ENCODE measurements at regions not wholly inside any gene's neighbourhood (a gene's known extent, or its start where the extent isn't known, plus 50 kb on each side); places are given as distances from the start of the nearest gene placed in this dataset.

DNA sequence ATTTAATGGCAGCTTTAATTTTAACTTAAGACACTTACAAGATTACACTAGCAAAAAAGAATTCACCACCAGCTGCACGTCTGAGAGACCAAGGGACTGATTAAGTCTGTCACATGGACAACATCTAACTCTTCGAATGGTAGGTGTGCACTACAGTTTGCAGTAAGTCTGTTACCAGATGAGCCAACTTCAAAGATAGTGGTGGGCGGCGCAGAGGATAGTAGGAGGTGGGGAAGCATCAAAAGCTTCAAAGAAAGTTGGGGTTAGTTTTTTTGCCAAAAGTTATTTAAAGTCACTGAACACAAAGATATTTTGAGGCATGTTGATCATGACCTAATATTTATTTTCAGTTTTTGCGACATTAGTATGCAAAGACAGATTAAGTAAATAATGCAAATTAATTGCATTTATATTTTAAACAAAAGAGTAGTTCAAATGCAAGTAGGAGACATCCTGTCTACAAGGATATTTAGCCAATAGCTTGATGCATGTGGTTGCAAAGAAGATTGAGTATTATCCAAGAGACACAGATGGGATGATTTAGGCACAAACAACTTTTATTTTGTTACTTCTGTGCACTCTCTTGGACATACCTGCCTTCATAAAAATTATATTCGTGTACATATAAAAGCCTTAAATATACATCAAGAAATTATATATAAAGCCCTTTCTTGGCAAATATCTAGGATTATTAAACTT, 327.7 kb downstream of the BMP4 start:
- no peak for DNase-seq (ENCODE audit: low read depth in 2 of 2)
- H3K4me3 ChIP-seq (replicated peaks in 1 of 2; ENCODE audit: low read depth in 2 of 2, low read length in 2 of 2): no peak overlapping the region
- TF ChIP-seq, protein P1, sequence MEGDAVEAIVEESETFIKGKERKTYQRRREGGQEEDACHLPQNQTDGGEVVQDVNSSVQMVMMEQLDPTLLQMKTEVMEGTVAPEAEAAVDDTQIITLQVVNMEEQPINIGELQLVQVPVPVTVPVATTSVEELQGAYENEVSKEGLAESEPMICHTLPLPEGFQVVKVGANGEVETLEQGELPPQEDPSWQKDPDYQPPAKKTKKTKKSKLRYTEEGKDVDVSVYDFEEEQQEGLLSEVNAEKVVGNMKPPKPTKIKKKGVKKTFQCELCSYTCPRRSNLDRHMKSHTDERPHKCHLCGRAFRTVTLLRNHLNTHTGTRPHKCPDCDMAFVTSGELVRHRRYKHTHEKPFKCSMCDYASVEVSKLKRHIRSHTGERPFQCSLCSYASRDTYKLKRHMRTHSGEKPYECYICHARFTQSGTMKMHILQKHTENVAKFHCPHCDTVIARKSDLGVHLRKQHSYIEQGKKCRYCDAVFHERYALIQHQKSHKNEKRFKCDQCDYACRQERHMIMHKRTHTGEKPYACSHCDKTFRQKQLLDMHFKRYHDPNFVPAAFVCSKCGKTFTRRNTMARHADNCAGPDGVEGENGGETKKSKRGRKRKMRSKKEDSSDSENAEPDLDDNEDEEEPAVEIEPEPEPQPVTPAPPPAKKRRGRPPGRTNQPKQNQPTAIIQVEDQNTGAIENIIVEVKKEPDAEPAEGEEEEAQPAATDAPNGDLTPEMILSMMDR (IDR thresholded peaks at IDR 0.05; ENCODE audit: low read depth, low read length): no peak

DNA sequence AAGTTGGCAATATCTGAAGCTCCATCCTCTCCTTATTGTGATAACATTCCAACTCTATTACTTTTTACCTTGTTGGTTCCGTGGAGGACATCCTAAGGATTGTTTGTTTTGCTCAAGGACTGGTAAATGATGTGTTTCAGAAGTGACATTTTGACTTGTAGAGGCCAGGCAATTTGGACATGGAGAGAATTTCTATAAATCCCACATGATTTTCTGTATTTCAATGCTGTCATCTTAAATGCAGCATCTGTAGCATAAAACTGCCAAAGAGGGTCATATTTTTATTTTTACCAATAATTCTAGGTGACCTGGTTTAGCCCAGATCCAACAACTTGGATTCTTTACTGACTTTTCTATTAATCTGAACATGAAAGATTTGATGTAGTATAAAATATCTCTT, 328.4 kb downstream of the BMP4 start:
- TF ChIP-seq, protein P1 (IDR thresholded peaks at IDR 0.05; ENCODE audit: low read depth, low read length): no peak
- no peak overlapping the region for H3K4me3 ChIP-seq (replicated peaks in 1 of 2; ENCODE audit: low read depth in 2 of 2, low read length in 2 of 2)
- DNase-seq (ENCODE audit: low read depth in 2 of 2): no peak

GRCh38 chr14:53626761-53627160, 329.9 kb downstream of the BMP4 start:
- TF ChIP-seq, protein P1 (IDR thresholded peaks at IDR 0.05; ENCODE audit: low read depth, low read length): no peak
- no peak for DNase-seq (ENCODE audit: low read depth in 2 of 2)
- no peak overlapping the region for H3K4me3 ChIP-seq (replicated peaks in 1 of 2; ENCODE audit: low read depth in 2 of 2, low read length in 2 of 2)

GRCh38 chr14:53622447-53622846, 334.2 kb downstream of the BMP4 start:
- H3K4me3 ChIP-seq (replicated peaks in 1 of 2; ENCODE audit: low read depth in 2 of 2, low read length in 2 of 2): no peak overlapping the region
- no peak for DNase-seq (ENCODE audit: low read depth in 2 of 2)
- TF ChIP-seq, protein P1 (IDR thresholded peaks at IDR 0.05; ENCODE audit: low read depth, low read length): no peak

DNA sequence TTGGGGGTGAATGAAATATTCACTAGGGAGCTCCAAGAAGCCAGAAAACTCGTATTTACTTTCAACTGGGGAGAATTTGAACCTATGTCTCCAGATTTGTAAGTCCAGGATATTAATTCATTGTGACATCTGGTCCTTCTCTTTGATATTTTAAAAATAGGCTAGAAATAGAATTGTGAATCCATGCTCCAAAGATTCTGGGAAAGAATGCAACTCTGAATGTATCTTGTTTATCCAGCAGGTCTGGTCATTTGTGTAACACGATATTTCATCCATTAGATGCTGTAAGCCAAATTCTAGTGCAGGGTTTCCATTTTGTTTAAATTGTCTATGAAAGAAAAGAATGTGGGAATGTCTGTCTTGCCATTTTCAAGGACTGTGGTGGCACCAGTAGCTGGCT, 334.7 kb downstream of the BMP4 start:
- DNase-seq (ENCODE audit: low read depth in 2 of 2): no peak
- no peak overlapping the region for H3K4me3 ChIP-seq (replicated peaks in 1 of 2; ENCODE audit: low read depth in 2 of 2, low read length in 2 of 2)
- TF ChIP-seq, protein P1 (IDR thresholded peaks at IDR 0.05; ENCODE audit: low read depth, low read length): no peak

GRCh38 chr14:53621433-53621832, 335.2 kb downstream of the BMP4 start:
- TF ChIP-seq, protein P1 (IDR thresholded peaks at IDR 0.05; ENCODE audit: low read depth, low read length): no peak
- no peak overlapping the region for H3K4me3 ChIP-seq (replicated peaks in 1 of 2; ENCODE audit: low read depth in 2 of 2, low read length in 2 of 2)
- DNase-seq (ENCODE audit: low read depth in 2 of 2): no peak

- no peak for DNase-seq (ENCODE audit: low read depth in 2 of 2)
- TF ChIP-seq, protein P1 (IDR thresholded peaks at IDR 0.05; ENCODE audit: low read depth, low read length): no peak
- no peak overlapping the region for H3K4me3 ChIP-seq (replicated peaks in 1 of 2; ENCODE audit: low read depth in 2 of 2, low read length in 2 of 2)
These were observed 335.7 kb downstream of the BMP4 start for GRCh38 chr14:53620890-53621289.
